GM19438 (cell line): ENCODE measurements at regions not wholly inside any gene's neighbourhood (a gene's known extent, or its start where the extent isn't known, plus 50 kb on each side); places are given as distances from the start of the nearest gene placed in this dataset.
"Not testable (repeated sequence)": the region's sequence is repeated elsewhere in the genome, so short reads cannot be mapped to it uniquely, and the experiment has no call there.

Experiments used
- ATAC-seq: cut with Tn5 transposase; IDR thresholded peaks from one replicate; pipeline ENCODE4 v1.9.1; 2021; ENCODE audit warnings: low read depth; ENCODE audit not compliant: unreplicated experiment

DNA sequence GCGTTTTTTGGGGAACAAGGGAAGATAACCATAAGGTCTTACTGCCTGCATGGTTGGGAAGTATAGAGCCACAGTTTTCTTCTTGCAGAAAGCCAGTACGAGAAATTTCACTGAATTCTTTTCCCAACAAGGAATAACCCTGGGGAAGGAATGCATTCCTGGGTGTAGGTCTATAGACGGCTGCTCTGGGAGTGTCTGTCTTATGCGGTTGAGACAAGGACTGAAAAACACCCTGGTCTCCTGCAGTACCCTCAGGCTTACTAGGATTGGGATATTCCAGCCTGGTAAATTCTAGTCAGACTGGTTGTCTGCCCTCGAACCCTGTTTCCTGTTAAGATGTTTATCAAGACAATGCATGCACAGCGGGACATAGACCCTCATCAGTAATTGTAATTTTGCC lies 984.3 kb upstream of the NUDT12 start:
- ATAC-seq, result not testable (repeated sequence)

- ATAC-seq, result no peak
Observed at GRCh38 chr5:104541141-104541785, 978.7 kb upstream of the NUDT12 start.

DNA sequence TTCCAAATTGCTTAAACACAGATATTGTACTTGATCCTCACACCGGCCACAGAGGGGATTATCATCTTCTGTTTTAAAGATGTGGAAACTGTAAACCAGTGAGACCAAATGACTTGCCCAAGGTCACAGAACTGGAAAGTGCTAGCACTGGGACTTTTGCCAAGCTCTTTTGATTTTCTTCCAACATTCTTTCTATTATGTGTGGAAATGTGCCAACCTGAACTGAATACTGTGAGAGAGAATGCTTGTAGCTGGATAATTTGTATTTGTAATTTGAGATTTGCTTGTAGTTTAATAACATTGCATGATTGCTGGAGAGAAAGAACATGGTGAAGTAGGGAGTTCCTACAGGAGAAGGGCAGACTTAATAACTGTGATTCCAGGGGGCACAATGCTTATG lies 977.9 kb upstream of the NUDT12 start:
- no peak for ATAC-seq

DNA sequence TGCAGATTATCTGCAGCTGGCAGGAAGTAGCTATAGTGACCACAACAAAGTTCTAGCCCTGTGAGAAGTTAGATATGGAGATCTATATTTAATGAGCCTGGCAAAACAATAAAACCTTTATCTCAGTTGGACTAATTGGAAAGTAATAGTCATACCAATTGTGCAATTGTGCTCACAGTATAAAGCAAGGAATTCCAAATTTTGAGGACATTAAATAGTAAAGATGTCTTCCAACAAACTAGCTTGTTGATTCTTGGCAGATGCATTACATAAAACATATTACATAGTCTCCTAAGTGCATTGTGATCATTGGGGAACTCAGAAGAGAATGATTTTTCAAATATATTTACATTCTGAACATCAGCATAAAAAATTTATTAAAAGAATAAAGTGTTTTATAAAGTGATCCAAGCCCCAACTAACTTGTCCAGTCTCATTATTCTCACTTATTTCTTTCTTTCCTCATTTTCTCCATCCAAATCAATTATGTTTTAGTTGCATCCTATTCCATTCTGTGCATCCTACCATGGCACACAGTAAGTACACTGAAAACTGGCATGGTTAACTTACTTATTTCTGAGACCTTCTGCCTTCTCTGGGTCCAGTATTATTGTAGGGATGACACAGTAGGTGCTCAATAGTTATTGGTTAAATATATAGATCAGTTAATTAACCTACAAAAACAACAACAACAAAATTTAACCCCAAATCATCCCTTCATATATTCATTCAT lies 977.2 kb upstream of the NUDT12 start:
- ATAC-seq, result no peak

- ATAC-seq, result no peak
Observed at GRCh38 chr5:104538734-104539133, 976.1 kb upstream of the NUDT12 start.

DNA sequence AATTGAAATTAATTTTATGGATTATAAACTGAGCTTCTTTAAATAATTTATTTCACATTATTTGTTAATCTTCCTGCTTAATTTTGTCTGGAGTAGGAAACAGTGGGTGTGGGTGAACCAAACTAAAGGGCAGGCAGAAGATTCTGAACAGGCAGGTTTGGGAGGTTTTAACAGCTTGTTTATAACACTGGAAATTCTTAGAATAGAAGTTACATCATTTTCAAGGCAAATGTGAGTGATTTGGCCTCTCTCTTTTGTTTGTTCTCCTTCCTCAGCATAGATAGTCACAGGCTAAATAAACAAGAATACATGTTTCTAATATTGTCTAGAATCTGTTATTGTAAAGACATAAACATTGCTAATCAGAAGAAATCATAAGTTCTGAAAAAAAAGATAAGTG lies 970.9 kb upstream of the NUDT12 start:
- ATAC-seq, result no peak

DNA sequence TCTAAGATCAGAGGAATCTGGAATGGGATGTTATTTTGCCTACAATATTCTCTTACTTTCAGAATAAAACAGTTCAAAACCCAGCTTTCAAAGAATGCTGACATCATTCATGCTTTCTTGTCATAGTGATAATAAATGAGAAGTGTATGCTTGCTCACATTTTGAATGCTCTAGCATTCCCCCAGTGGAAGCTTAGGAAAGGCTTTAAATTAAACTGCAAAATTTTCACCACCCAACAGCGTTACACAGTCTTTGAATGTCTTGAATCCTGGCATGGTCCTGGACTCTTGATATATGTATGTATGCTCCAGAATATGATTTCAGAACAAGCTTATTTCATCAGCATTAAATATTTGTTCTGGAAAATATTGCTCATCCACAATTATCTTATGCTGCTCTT lies 964.3 kb upstream of the NUDT12 start:
- ATAC-seq, result no peak

DNA sequence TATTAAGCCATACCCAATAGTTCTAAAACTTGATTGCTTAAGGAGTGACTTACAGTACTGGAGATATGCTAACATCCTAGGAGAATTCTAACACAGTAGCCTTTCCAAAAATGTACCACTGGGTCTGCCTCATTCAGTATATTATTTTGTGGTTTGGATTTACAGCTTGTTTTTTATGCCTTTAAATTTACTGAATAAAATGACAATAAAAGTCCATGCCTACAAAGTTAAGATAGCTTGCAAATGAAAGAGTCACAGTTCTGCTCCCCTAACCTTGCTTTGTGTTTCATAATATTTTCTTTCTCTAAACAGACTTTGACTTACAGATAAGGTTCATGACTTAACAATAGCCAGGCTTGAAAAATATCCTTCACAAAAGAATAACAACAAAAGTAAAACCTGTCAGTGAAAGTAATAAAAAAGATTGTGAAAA lies 951.1 kb upstream of the NUDT12 start:
- ATAC-seq, result no peak

GRCh38 chr5:104513121-104513602 lies 950.6 kb upstream of the NUDT12 start:
- no peak for ATAC-seq

DNA sequence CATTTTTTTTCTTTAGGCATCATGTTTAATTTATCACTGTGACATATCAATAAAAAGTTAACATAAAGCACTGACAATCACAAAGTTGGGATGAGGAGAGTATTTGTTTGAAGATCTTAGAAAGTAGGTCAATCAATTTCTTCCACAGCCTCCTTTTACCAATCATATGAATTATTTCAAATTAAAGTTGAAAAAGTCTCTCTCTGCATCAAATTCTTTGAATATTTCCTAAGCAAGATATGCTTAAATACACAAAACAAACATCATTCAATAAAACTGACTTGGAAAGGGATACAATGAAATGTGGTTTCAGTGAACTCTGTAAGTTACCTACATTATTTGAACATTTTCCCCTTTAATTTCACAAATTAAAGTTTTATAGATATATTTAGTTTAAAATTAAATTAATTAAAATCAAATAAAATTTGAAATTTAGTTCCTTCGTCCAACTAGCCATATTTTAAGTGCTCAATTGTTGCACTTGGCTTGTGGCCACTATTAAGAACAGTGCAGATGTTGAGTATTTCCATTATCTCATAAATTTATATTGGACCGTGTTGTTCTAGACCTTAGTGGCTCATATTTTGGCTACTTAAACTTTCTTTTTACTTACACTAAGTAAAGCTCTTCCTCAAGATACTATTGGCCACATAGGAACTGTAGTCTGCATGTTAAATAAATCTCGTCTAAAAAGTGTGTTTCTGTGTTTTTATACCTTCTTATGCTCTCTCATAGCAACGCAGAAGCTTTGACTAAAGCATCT lies 949.7 kb upstream of the NUDT12 start:
- ATAC-seq, result no peak

DNA sequence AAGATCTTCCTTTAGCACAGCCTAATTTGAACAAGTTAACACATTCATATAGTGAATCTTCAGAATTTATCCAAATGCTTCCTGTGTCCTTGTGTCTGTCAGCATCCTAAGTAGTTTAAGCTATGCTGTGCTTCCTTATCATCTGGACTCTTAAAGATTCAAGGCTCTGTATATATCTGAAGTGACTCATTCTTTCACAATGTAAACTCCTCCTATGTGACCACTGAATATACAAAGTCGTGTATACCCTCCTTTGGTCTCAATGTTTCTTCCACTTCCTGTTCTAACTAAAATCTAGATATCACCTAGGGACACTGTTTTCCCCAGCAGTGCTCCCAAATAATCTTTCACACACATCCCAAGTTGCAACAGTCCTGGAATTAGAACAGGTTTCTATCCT lies 935.7 kb upstream of the NUDT12 start:
- no peak for ATAC-seq

GRCh38 chr5:104494083-104494482 lies 931.5 kb upstream of the NUDT12 start:
- ATAC-seq, result no peak

- ATAC-seq, result no peak
Observed at GRCh38 chr5:104472811-104473210, 910.2 kb upstream of the NUDT12 start.

DNA sequence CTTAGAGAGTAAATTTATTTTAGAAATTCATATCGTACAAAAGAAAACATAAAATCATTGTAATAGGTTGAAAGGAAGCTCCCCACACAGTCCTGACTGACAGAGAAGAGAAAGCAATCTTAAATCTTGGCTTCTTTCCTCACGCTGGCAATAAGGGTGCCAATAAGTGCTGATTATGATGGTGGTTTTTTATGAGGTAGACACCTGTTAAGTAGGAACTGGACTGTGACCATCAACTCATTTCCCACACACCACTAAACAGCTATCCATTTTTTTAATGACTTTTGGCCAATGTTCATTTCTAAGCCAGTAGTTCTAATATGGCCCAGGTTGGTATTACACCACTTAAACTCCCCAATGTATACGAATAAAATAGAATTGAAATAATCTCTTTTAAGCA lies 893.5 kb upstream of the NUDT12 start:
- no peak for ATAC-seq

DNA sequence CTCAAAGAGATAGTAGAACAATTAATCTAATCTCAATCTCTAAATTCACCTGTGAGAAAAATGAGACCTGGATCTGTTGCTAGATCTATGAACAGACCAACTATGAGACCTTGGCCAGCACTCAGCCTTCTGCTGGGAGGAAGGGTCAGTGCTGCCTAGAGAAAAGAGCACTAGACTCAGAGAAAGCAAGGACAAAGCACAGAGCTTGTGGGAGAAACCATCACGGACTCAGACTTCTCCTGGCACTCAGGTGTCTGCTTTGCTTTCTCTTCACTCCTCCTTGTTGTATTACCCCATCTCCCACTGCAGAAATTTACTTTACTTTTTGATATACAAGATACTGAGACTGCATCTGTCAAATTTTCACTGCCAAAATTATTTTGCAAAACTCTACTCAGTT lies 890.0 kb upstream of the NUDT12 start:
- no peak for ATAC-seq

GRCh38 chr5:104451911-104452310 lies 889.3 kb upstream of the NUDT12 start:
- ATAC-seq, result not testable (repeated sequence)

GRCh38 chr5:104444656-104445055 lies 882.1 kb upstream of the NUDT12 start:
- no peak for ATAC-seq

DNA sequence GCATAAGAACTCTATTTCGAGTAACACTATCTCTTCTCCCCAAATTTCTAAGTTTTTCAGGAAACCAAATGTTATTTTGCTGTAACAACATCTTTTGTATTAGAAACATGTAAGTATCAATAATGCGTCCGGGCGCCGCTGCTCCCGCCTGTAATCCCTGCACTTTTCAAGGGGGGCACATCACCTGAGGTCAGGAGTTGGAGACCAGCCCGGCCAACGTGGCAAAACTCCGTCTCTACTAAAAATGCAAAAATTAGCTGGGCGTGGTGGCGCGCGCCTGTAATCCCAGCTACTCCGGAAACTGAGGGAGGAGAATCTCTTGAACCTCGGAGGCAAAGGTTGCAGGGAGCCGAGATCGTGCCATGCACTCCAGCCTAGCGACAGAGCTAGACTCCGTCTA lies 881.1 kb upstream of the NUDT12 start:
- no peak for ATAC-seq

- no peak for ATAC-seq
Observed at GRCh38 chr5:104431981-104432380, 869.4 kb upstream of the NUDT12 start.

DNA sequence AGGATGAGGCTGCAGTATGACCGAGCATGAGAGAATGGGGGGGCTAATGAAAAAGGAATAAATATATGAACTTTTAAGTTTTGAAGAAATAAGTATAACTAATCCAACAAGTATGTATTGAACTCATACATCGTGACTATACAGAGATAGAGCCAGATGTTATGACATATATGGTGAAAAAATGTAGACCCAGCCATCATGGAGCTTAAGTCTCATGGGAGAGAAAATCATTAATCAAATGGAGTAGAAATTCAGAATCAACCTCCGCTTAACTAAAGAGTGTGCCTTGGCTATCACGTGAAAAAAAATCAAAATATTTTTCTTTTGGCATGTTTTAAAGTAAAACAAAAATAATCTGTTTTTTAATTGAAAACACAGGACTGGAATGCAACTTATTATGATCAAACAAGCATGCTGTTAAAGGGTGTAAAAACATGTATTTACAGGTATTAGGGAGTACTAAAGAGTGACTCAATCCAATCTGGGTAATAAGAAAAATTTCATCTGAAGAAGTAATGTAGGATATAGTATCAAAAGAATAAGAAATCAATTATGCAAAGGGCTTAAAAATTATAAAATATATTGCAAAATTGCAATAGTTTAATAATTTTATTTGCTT lies 868.5 kb upstream of the NUDT12 start:
- ATAC-seq, result no peak

DNA sequence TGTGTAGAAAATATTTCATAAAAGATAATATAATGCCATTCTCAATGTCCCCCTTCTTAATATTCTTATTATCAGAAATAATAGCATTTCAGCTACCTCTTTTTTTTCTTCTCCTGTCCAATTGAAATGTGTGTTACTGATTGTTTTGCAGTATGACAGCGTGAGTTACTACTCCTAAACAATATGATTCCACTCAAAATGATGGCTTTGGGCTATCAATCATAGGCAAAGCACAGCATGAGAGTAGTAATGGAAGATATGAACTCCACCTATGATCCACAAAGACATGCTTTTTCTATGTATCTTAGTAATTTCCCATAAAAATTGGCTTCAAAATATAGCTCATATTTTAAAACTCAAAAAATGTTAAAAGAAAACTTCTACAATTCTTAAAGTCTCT lies 867.3 kb upstream of the NUDT12 start:
- no peak for ATAC-seq
